Colonic mucosa (tissue), 4 donors: ENCODE measurements at regions not wholly inside any gene's neighbourhood (a gene's known extent, or its start where the extent isn't known, plus 50 kb on each side); places are given as distances from the start of the nearest gene placed in this dataset.
"Not testable (repeated sequence)": the region's sequence is repeated elsewhere in the genome, so short reads cannot be mapped to it uniquely, and the experiment has no call there.

Experiments
- DNase-seq: peaks from one replicate; pipeline ENCODE4 v3.0.0-alpha.2; 2020
- H3K27ac ChIP-seq: fragments of 200-600 bp; one replicate; pipeline ENCODE4 v1.8.0; 2021
- H3K27me3 ChIP-seq: fragments of 200-600 bp; one replicate; pipeline ENCODE4 v1.8.0; 2021
- H3K36me3 ChIP-seq: fragments of 200-600 bp; one replicate; pipeline ENCODE4 v1.8.0; 2021
- H3K4me1 ChIP-seq: fragments of 200-600 bp; one replicate; pipeline ENCODE4 v1.8.0; 2021; ENCODE audit warnings: mild to moderate bottlenecking
- H3K4me3 ChIP-seq: fragments of 200-600 bp; one replicate; pipeline ENCODE4 v1.8.0; 2021
- H3K9ac ChIP-seq, 2 donors: one replicate each; pipeline ENCODE4 v1.7.0; 2013; ENCODE audit warnings: control low read depth in 2 of 2, low read depth in 2 of 2, low read length in 2 of 2
- H3K9me3 ChIP-seq: fragments of 200-600 bp; one replicate; pipeline ENCODE4 v1.8.0; 2021
- intact Hi-C: fragments of 100-400 bp; cut with DNase I; formaldehyde crosslinking; loops from one replicate; pipeline ENCODE4 v1.14.1; 2022
- TF ChIP-seq, protein P1 (sequence below): fragments of 200-600 bp; IDR thresholded peaks from one replicate; pipeline ENCODE4 v1.8.0; 2022; ENCODE audit warnings: antibody characterized with exemption, mild to moderate bottlenecking
- donor health status: healthy.
- donor health status: DM: no; HTN: no; CAD: no.
- donor health status: DM: no; HTN: no; CAD: no.

GRCh38 chr1:29592261-29592615 is 355.9 kb downstream of the PTPRU start:
- H3K27ac ChIP-seq, result no peak overlapping the region
- no peak overlapping the region for H3K4me3 ChIP-seq
- intact Hi-C loops, result no loop called here
- no peaks in the 10 kb centered on the region for H3K4me1 ChIP-seq
- H3K9ac ChIP-seq, result no peak overlapping the region
- no peaks in the 10 kb centered on the region for H3K9me3 ChIP-seq
- TF ChIP-seq, protein P1, sequence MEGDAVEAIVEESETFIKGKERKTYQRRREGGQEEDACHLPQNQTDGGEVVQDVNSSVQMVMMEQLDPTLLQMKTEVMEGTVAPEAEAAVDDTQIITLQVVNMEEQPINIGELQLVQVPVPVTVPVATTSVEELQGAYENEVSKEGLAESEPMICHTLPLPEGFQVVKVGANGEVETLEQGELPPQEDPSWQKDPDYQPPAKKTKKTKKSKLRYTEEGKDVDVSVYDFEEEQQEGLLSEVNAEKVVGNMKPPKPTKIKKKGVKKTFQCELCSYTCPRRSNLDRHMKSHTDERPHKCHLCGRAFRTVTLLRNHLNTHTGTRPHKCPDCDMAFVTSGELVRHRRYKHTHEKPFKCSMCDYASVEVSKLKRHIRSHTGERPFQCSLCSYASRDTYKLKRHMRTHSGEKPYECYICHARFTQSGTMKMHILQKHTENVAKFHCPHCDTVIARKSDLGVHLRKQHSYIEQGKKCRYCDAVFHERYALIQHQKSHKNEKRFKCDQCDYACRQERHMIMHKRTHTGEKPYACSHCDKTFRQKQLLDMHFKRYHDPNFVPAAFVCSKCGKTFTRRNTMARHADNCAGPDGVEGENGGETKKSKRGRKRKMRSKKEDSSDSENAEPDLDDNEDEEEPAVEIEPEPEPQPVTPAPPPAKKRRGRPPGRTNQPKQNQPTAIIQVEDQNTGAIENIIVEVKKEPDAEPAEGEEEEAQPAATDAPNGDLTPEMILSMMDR, result no peak
- H3K36me3 ChIP-seq, result no peaks in the 10 kb centered on the region
- no peaks in the 10 kb centered on the region for H3K27me3 ChIP-seq
- peak; percentile 13 for DNase-seq

DNA sequence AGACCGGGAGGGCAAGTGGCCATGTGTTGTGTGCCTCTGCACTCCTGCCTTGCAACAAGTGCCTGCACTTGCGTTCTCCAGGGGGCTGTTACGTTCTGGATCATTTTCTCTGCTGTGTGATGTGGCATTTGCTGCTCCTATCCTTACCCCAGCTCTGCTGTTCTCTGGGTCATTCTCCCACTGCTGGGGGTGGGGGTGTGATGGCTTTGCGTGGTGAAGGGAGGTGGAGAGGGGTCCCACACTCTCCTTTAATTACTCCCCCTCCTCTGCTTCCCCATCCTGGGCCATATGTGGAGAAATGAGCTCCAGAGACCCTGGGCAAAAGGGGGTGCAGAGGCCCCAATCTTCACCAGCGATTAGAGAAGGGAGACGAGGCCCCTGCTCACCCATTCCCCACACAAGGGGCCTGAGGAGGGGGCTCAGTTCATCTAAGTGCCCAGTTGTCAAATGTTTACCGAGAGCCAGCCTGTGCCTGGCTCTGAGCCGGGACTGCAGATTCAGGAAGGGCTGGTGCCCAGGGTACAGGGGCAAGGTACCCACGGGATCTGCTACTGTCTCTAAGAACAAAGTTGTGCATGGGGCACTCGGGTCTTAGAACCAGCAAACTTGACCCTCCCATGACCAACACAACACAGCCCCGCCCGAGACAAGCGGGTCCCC is 355.4 kb downstream of the PTPRU start:
- Histone ChIP-seq H3K27ac (no peak overlapping the region), H3K9ac (no peak overlapping the region), H3K4me1 (no peaks in the 10 kb centered on the region), H3K4me3 (no peak overlapping the region), H3K36me3 (no peaks in the 10 kb centered on the region), H3K9me3 (no peaks in the 10 kb centered on the region), H3K27me3 (no peaks in the 10 kb centered on the region)
- peak; percentile 9 for DNase-seq
- TF ChIP-seq, protein P1, result no peak
- intact Hi-C loops, result no loop called here

- intact Hi-C loops, result no loop called here
- TF ChIP-seq, protein P1, result no peak
- Histone ChIP-seq H3K9ac (no peak overlapping the region), H3K4me3 (no peak overlapping the region), H3K4me1 (no peaks in the 10 kb centered on the region), H3K9me3 (no peaks in the 10 kb centered on the region), H3K27me3 (no peaks in the 10 kb centered on the region), H3K36me3 (no peaks in the 10 kb centered on the region), H3K27ac (no peak overlapping the region)
- no peak for DNase-seq
Observed at GRCh38 chr1:29590583-29591565, 354.6 kb downstream of the PTPRU start.

DNA sequence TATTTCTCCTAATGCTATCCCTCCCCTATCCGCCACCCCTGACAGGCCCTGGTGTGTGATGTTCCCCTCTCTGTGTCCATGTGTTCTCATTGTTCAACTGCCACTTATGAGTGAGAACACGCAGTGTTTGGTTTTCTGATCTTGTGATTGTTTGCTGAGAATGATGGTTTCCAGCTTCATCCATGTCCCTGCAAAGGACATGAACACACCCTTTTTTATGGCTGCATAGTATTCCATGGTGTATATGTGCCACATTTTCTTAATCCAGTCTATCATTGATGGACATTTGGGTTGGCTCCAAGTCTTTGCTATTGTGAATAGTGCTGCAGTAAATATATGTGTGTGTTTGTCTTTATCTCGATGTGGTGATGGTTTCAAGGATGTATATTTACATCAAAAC is 353.4 kb downstream of the PTPRU start:
- DNase-seq, intact Hi-C loops, H3K27ac ChIP-seq, H3K27me3 ChIP-seq, H3K4me1 ChIP-seq, H3K36me3 ChIP-seq, H3K9ac ChIP-seq, H3K4me3 ChIP-seq, H3K9me3 ChIP-seq: not testable (repeated sequence)

GRCh38 chr1:29586991-29587745 is 350.8 kb downstream of the PTPRU start:
- no peaks in the 10 kb centered on the region for H3K27me3 ChIP-seq
- H3K9me3 ChIP-seq, result no peaks in the 10 kb centered on the region
- intact Hi-C loops, result no loop called here
- DNase-seq, result no peak
- H3K36me3 ChIP-seq, result no peaks in the 10 kb centered on the region
- H3K4me1 ChIP-seq, result no peaks in the 10 kb centered on the region
- no peak overlapping the region for H3K9ac ChIP-seq
- H3K27ac ChIP-seq, result no peak overlapping the region
- TF ChIP-seq, protein P1, result no peak
- H3K4me3 ChIP-seq, result no peak overlapping the region
